PC-9 (cell line): ENCODE measurements at regions not wholly inside any gene's neighbourhood (a gene's known extent, or its start where the extent isn't known, plus 50 kb on each side); places are given as distances from the start of the nearest gene placed in this dataset.

Experiments used
- EZH2 ChIP-seq: fragments of 200-600 bp; sonication (generic); IDR thresholded peaks from 2 replicates; pipeline ENCODE4 v1.8.0; 2017; ENCODE audit warnings: antibody characterized with exemption, low read depth
- TF ChIP-seq, protein P1 (sequence below): fragments of 200-600 bp; sonication (generic); conservative IDR thresholded peaks from 2 replicates; pipeline ENCODE4 v1.6.1; 2017; ENCODE audit warnings: mixed run types, antibody characterized with exemption, mild to moderate bottlenecking, moderate library complexity

DNA sequence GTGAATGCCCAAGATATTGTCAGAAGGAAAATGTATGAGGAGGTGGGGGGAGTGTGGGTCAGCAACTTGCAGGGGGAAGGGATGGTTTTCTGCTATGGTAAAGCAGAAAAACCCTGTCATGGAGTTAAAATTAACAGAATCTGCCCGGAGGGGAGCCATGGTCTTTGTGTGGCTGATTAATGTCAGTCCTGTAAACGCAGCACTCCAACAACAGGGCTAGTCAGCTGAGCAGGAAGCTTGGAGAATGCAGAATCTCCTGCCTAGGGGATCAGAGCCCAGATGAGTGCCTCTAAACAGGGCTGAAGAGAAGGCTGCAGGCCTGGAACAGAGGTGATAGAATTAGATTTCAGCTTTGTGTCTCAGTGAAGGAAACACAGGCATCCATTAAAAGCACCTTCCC, 140.9 kb upstream of the MTNR1B start:
- TF ChIP-seq, protein P1, sequence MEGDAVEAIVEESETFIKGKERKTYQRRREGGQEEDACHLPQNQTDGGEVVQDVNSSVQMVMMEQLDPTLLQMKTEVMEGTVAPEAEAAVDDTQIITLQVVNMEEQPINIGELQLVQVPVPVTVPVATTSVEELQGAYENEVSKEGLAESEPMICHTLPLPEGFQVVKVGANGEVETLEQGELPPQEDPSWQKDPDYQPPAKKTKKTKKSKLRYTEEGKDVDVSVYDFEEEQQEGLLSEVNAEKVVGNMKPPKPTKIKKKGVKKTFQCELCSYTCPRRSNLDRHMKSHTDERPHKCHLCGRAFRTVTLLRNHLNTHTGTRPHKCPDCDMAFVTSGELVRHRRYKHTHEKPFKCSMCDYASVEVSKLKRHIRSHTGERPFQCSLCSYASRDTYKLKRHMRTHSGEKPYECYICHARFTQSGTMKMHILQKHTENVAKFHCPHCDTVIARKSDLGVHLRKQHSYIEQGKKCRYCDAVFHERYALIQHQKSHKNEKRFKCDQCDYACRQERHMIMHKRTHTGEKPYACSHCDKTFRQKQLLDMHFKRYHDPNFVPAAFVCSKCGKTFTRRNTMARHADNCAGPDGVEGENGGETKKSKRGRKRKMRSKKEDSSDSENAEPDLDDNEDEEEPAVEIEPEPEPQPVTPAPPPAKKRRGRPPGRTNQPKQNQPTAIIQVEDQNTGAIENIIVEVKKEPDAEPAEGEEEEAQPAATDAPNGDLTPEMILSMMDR: no peak
- TF ChIP-seq EZH2: no peak
